ENCODE measurements at regions not wholly inside any gene's neighbourhood (a gene's known extent, or its start where the extent isn't known, plus 50 kb on each side); places are given as distances from the start of the nearest gene placed in this dataset.

DNA sequence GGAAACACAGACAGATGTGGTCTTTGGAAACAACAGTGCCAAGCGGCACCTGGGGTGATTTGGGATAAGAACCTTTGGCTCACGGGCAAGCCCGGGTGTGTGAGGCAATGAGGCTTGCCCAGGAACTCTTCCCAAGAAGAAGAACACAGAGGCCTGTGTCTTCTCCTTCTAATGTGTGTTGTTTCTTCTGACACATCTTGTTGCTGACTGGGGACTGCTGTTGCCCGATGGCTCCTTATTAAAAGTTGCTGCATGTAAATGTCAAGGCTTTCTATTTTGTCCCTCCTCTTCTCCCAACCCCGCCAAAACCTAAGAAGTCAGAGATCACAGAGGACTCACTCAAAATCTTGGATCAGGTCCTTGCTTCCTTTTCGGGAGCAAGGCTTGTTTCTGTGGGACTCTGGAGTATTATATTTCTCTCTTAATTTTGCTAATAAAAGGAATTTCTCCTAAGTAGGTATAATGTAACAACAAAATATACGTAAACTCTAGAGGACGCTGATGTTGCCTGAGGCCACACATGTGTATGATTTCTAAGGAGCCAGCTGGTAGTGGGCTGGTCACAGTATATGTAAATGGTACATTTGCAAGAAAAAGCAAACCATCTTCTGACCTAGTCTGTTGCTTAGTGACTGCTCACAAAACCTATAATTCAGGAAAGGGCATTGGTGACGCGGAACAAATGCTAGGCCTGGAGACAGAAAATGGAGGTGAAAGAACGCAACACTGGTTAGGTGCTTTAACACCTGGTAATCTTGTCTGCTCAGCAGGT, 232.5 kb downstream of the GADD45G start:
- Histone ChIP-seq H3K27me3 (ENCODE audit: control insufficient read depth in 1 of 2, insufficient read depth in 2 of 2, low read length in 2 of 2) (peaks cover 0 to 3% of the 10 kb centered on the region in 2 experiments), H3K4me1 (ENCODE audit: insufficient read depth, low read length) (no peaks in the 10 kb centered on the region), H3K9me3 (ENCODE audit: control insufficient read depth in 1 of 2, insufficient read depth in 1 of 2, low read length in 2 of 2) (no peaks in the 10 kb centered on the region), H3K36me3 (ENCODE audit: insufficient read depth, low read length) (no peaks in the 10 kb centered on the region), H3K4me3 (ENCODE audit: low read length) (no peak overlapping the region), H3K27ac (ENCODE audit: low read depth in 1 of 2, low read length in 2 of 2) (no peak overlapping the region)
- DNase-seq (no peak), ATAC-seq (ENCODE audit: poor library complexity) (no peak)
- Mint-ChIP-seq H3K9me3 (no peaks in the 10 kb centered on the region), H3K27ac (no peak overlapping the region), H3K4me3 (no peak overlapping the region), H3K36me3 (ENCODE audit: low read depth) (no peaks in the 10 kb centered on the region), H3K4me1 (ENCODE audit: low read depth) (no peaks in the 10 kb centered on the region), H3K27me3 (no peaks in the 10 kb centered on the region)
- ChIA-PET POLR2A (no interaction called here), CTCF (interaction anchor here (0.5 kb wide), 1 partner anchor 88 kb away, joined by 3 read pairs; no protein-coding TSS in a partner anchor)
- intact Hi-C loops (cut with DNase I, micrococcal nuclease), result no loop called here
- TF ChIP-seq, protein P1, sequence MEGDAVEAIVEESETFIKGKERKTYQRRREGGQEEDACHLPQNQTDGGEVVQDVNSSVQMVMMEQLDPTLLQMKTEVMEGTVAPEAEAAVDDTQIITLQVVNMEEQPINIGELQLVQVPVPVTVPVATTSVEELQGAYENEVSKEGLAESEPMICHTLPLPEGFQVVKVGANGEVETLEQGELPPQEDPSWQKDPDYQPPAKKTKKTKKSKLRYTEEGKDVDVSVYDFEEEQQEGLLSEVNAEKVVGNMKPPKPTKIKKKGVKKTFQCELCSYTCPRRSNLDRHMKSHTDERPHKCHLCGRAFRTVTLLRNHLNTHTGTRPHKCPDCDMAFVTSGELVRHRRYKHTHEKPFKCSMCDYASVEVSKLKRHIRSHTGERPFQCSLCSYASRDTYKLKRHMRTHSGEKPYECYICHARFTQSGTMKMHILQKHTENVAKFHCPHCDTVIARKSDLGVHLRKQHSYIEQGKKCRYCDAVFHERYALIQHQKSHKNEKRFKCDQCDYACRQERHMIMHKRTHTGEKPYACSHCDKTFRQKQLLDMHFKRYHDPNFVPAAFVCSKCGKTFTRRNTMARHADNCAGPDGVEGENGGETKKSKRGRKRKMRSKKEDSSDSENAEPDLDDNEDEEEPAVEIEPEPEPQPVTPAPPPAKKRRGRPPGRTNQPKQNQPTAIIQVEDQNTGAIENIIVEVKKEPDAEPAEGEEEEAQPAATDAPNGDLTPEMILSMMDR (IDR thresholded peaks at IDR 0.05), result no peak

DNA sequence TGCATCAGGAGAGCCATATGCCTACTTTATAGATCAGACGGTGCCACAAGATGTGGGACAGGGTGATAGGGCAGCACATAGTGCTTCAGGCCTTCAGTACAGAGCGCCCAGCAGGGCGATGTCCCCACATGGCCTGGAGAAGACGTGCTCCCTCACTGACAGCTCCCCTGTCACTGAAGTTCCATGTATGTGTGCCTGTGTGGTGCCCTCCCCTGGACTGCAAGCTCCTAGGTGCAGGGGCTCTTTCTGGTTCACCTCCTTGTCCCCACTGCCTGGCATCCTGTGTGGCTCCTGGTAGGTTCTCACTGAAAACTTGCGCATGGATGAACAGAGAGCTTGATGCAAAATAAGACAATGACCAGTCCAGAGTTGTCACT, 233.1 kb downstream of the GADD45G start:
- H3K27me3 ChIP-seq (ENCODE audit: control insufficient read depth in 1 of 2, insufficient read depth in 2 of 2, low read length in 2 of 2), result peaks cover 0 to 3% of the 10 kb centered on the region in 2 experiments
- Mint-ChIP-seq H3K36me3 (ENCODE audit: low read depth) (no peaks in the 10 kb centered on the region), H3K9me3 (no peaks in the 10 kb centered on the region), H3K4me3 (no peak overlapping the region), H3K4me1 (ENCODE audit: low read depth) (no peaks in the 10 kb centered on the region), H3K27ac (no peak overlapping the region), H3K27me3 (no peaks in the 10 kb centered on the region)
- no peaks in the 10 kb centered on the region for H3K4me1 ChIP-seq (ENCODE audit: insufficient read depth, low read length)
- intact Hi-C loops (cut with DNase I, micrococcal nuclease), result no loop called here
- ChIA-PET CTCF (no interaction called here), POLR2A (no interaction called here)
- H3K4me3 ChIP-seq (ENCODE audit: low read length), result no peak overlapping the region
- H3K36me3 ChIP-seq (ENCODE audit: insufficient read depth, low read length), result no peaks in the 10 kb centered on the region
- no peak for DNase-seq
- TF ChIP-seq, protein P1 (IDR thresholded peaks at IDR 0.05), result no peak
- H3K9me3 ChIP-seq (ENCODE audit: control insufficient read depth in 1 of 2, insufficient read depth in 1 of 2, low read length in 2 of 2), result no peaks in the 10 kb centered on the region
- ATAC-seq (ENCODE audit: poor library complexity), result no peak
- no peak overlapping the region for H3K27ac ChIP-seq (ENCODE audit: low read depth in 1 of 2, low read length in 2 of 2)

DNA sequence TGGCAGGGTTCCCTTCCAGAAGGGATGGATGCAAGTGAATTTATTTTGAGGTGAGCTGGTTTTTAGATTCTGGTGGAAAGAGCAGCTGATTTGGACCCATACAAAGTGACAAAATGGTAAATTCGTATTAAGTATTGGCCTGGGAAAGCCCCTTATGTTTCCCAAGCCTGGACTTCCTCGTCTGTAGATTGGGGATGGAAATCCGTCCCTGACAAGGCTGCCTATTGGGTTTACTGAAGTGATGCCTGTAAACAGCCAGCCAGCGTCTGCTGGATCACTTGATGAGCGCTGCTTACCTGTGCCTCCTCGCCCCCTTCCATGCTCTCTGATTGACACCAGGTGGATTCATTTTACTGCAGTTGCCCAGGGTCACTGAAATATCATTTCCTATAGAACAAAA, 233.8 kb downstream of the GADD45G start:
- no peaks in the 10 kb centered on the region for H3K9me3 Mint-ChIP-seq
- Histone ChIP-seq H3K36me3 (ENCODE audit: insufficient read depth, low read length) (no peaks in the 10 kb centered on the region), H3K27ac (ENCODE audit: low read depth in 1 of 2, low read length in 2 of 2) (no peak overlapping the region), H3K9me3 (ENCODE audit: control insufficient read depth in 1 of 2, insufficient read depth in 1 of 2, low read length in 2 of 2) (no peaks in the 10 kb centered on the region), H3K4me3 (ENCODE audit: low read length) (no peak overlapping the region), H3K27me3 (ENCODE audit: control insufficient read depth in 1 of 2, insufficient read depth in 2 of 2, low read length in 2 of 2) (peaks cover 0 to 3% of the 10 kb centered on the region in 2 experiments), H3K4me1 (ENCODE audit: insufficient read depth, low read length) (no peaks in the 10 kb centered on the region)
- H3K4me1 Mint-ChIP-seq (ENCODE audit: low read depth), result no peaks in the 10 kb centered on the region
- no peak overlapping the region for H3K4me3 Mint-ChIP-seq
- ChIA-PET POLR2A (no interaction called here), CTCF (interaction anchor here (0.6 kb wide), 1 partner anchor 10 kb away, joined by 3 read pairs; no protein-coding TSS in a partner anchor)
- DNase-seq (no peak), ATAC-seq (ENCODE audit: poor library complexity) (no peak)
- H3K27ac Mint-ChIP-seq, result no peak overlapping the region
- H3K27me3 Mint-ChIP-seq, result no peaks in the 10 kb centered on the region
- no peaks in the 10 kb centered on the region for H3K36me3 Mint-ChIP-seq (ENCODE audit: low read depth)
- TF ChIP-seq, protein P1 (IDR thresholded peaks at IDR 0.05), result no peak
- intact Hi-C loops (cut with DNase I, micrococcal nuclease), result no loop called here

Measured in CD4-positive, alpha-beta T cell (primary cell).